ENCODE measurements at regions not wholly inside any gene's neighbourhood (a gene's known extent, or its start where the extent isn't known, plus 50 kb on each side); places are given as distances from the start of the nearest gene placed in this dataset.

GRCh38 chr10:123408660-123409059, 254.5 kb downstream of the BUB3 start:
- Histone ChIP-seq H3K9ac (replicated peaks in 1 of 4; ENCODE audit: extremely low read depth in 1 of 4, low read depth in 3 of 4, low read length in 3 of 4) (no peak overlapping the region), H2BK5ac (ENCODE audit: low read depth, low read length) (no peak overlapping the region), H4K8ac (ENCODE audit: extremely low read depth, insufficient read depth, low read length) (no peak overlapping the region), H3K18ac (ENCODE audit: extremely low read depth, low read length) (no peak overlapping the region), H2BK20ac (ENCODE audit: low read length) (no peak overlapping the region), H4K5ac (ENCODE audit: insufficient read length, low read depth, low read length) (no peak overlapping the region), H3K79me1 (ENCODE audit: low read depth, low read length) (no peaks in the 10 kb centered on the region), H4K91ac (replicated peaks; ENCODE audit: insufficient read length, low read length) (no peak overlapping the region), H3K23me2 (ENCODE audit: low read depth, low read length) (no peaks in the 10 kb centered on the region), H3K79me2 (ENCODE audit: control insufficient read depth in 1 of 2, insufficient read depth in 2 of 2, low read length in 2 of 2) (no peaks in the 10 kb centered on the region), H4K20me1 (replicated peaks in 1 of 2; ENCODE audit: control insufficient read depth in 1 of 2, insufficient read depth in 2 of 2, low read length in 2 of 2) (no peaks in the 10 kb centered on the region), H3K14ac (ENCODE audit: insufficient read length) (no peak overlapping the region), H3K23ac (ENCODE audit: insufficient read length) (no peak overlapping the region), H3K36me3 (ENCODE audit: control insufficient read depth in 2 of 4, insufficient read depth in 4 of 4, low read length in 3 of 4) (no peaks in the 10 kb centered on the region), H3K9me3 (ENCODE audit: insufficient read depth in 2 of 2, low read depth in 1 of 2, low read length in 1 of 2) (peaks cover 3 to 14% of the 10 kb centered on the region in 2 experiments; a peak in 3 of 4 replicates), H3K4me1 (replicated peaks in 1 of 4; ENCODE audit: control insufficient read depth in 3 of 4, insufficient read depth in 4 of 4, low read length in 3 of 4) (no peaks in the 10 kb centered on the region), H3K4ac (replicated peaks; ENCODE audit: insufficient read length, low read depth, low read length) (no peak overlapping the region), H3K4me3 (ENCODE audit: extremely low read depth in 1 of 4, insufficient read depth in 2 of 4, low read depth in 3 of 4, low read length in 4 of 4) (no peak overlapping the region), H2BK15ac (ENCODE audit: low read length) (no peak overlapping the region), H2BK120ac (replicated peaks; ENCODE audit: low read depth, low read length) (no peak overlapping the region), H2AK5ac (ENCODE audit: low read depth, low read length) (no peak overlapping the region), H3K27me3 (replicated peaks in 1 of 4; ENCODE audit: control insufficient read depth in 3 of 4, extremely low read depth in 1 of 4, insufficient read depth in 3 of 4, low read length in 3 of 4) (peaks cover 0 to 1% (median 0%) of the 10 kb centered on the region in 4 experiments; a peak in 2 of 7 replicates), H2AFZ (ENCODE audit: low read length) (no peak overlapping the region), H2BK12ac (ENCODE audit: low read depth, low read length) (no peak overlapping the region), H3K56ac (replicated peaks; ENCODE audit: insufficient read length, low read depth, low read length) (no peak overlapping the region), H3K4me2 (ENCODE audit: insufficient read depth in 1 of 2, low read depth in 2 of 2, low read length in 2 of 2) (no peak overlapping the region), H3K27ac (ENCODE audit: low read depth, low read length) (no peak overlapping the region)
- POLR2A ChIA-PET (ENCODE audit: partially characterized antibody): no interaction called here
- FAIRE-seq: no peak
- CTCF ChIA-PET (ENCODE audit: partially characterized antibody): no interaction called here
- TF ChIP-seq CHD1 (IDR thresholded peaks at IDR 0.05; ENCODE audit: low read depth, low read length): no peak
- TF ChIP-seq RFX5 (IDR thresholded peaks at IDR 0.05; ENCODE audit: borderline replicate concordance, low read depth, low read length): no peak
- TF ChIP-seq PHF8 (conservative IDR thresholded peaks at IDR 0.05; ENCODE audit: low read depth, low read length): no peak
- 85% methylated on average over 3 of the region's 3 CpGs; no CpG with 5 or more reads in 1 of the 2 experiments for WGBS, 2 experiments (ENCODE audit: extremely low coverage in 1 of 2, insufficient coverage in 1 of 2, insufficient read length in 1 of 2, insufficient replicate concordance in 2 of 2, low coverage in 1 of 2, low lambda C conversion rate in 2 of 2, missing lambda C conversion rate in 1 of 2)
- DNase-seq (ENCODE audit: low read depth in 1 of 2, low spot score in 2 of 2): no peak

Data from H1 (cell line).